Transverse colon (tissue), 3 donors: ENCODE measurements at regions not wholly inside any gene's neighbourhood (a gene's known extent, or its start where the extent isn't known, plus 50 kb on each side); places are given as distances from the start of the nearest gene placed in this dataset.

Source experiments
- POLR2A ChIP-seq: fragments of 450-650 bp; IDR thresholded peaks from one replicate; pipeline ENCODE4 v1.6.1; 2016; ENCODE audit warnings: antibody characterized with exemption, mild to moderate bottlenecking, moderate library complexity
- TF ChIP-seq, protein P1 (sequence below), 5 experiments: fragments of 200-600 bp in 3 of 5; fragments of 450-650 bp in 2 of 5; sonication (generic) in 3 of 5; IDR thresholded peaks; 1 replicate in 2 of 5; 2 replicates in 3 of 5; pipeline ENCODE4 v1.5.1; 2016 to 2017; ENCODE audit warnings: antibody characterized with exemption in 5 of 5, inconsistent platforms in 3 of 5, mild to moderate bottlenecking in 2 of 5, moderate library complexity in 1 of 5

DNA sequence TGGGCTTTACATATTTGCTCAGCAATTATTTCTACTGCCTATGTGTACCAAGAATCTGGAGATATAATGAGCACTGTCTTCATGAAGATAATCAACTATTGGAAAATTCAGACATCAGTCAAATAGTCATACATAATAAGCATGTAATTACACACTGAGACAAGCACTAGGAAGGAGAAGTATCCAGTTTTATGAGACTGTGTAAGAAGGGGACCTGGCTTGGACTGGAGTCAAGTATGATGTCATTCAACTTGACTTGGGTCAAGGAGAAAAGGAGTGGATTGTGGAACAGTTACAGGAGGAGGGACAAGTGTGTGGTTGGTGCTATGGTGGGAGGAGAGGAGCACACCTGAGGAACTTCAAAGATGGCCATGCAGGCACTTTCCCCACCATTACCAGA is 419.8 kb upstream of the TRIB2 start:
- no peak for TF ChIP-seq POLR2A
- TF ChIP-seq, protein P1, sequence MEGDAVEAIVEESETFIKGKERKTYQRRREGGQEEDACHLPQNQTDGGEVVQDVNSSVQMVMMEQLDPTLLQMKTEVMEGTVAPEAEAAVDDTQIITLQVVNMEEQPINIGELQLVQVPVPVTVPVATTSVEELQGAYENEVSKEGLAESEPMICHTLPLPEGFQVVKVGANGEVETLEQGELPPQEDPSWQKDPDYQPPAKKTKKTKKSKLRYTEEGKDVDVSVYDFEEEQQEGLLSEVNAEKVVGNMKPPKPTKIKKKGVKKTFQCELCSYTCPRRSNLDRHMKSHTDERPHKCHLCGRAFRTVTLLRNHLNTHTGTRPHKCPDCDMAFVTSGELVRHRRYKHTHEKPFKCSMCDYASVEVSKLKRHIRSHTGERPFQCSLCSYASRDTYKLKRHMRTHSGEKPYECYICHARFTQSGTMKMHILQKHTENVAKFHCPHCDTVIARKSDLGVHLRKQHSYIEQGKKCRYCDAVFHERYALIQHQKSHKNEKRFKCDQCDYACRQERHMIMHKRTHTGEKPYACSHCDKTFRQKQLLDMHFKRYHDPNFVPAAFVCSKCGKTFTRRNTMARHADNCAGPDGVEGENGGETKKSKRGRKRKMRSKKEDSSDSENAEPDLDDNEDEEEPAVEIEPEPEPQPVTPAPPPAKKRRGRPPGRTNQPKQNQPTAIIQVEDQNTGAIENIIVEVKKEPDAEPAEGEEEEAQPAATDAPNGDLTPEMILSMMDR (IDR thresholded peaks at IDR 0.05), result no peak
